Psoas muscle (tissue), 7 donors: ENCODE measurements at regions not wholly inside any gene's neighbourhood (a gene's known extent, or its start where the extent isn't known, plus 50 kb on each side); places are given as distances from the start of the nearest gene placed in this dataset.

Experiments used
- ATAC-seq, 4 donors: fragments of 200-7000 bp; cut with Tn5 transposase; one replicate each; pipeline ENCODE4 v1.9.1; 2020; ENCODE audit warnings: moderate library complexity in 3 of 4, mild to moderate bottlenecking in 2 of 4
- DNase-seq, 2 donors: peaks; one replicate each; pipeline ENCODE4 v3.0.0-alpha.2; 2020
- H3K27ac ChIP-seq: fragments of 200-600 bp; one replicate; pipeline ENCODE4 v1.8.0; 2022
- H3K27me3 ChIP-seq, 3 donors: fragments of 200-600 bp in 1 of 3; one replicate each; pipeline versions ENCODE4 v1.6.1 to v1.8.0; 2013 to 2022; ENCODE audit warnings: low read length in 2 of 3, mild to moderate bottlenecking in 2 of 3, moderate library complexity in 1 of 3; ENCODE audit not compliant: insufficient read depth in 3 of 3
- H3K36me3 ChIP-seq, 2 donors: fragments of 200-600 bp in 1 of 2; one replicate each; pipeline versions ENCODE4 v1.6.1 to v1.8.0; 2013 to 2022; ENCODE audit warnings: low read depth in 1 of 2, mild to moderate bottlenecking in 1 of 2, moderate library complexity in 1 of 2; ENCODE audit not compliant: insufficient read depth in 1 of 2
- H3K4me1 ChIP-seq: fragments of 200-600 bp; one replicate; pipeline ENCODE4 v1.8.0; 2022
- H3K4me3 ChIP-seq: fragments of 200-600 bp; one replicate; pipeline ENCODE4 v1.8.0; 2022; ENCODE audit warnings: mild to moderate bottlenecking
- H3K9me3 ChIP-seq: fragments of 200-600 bp; one replicate; pipeline ENCODE4 v1.8.0; 2022
- WGBS, 3 donors: extraction: QIAGEN DNeasy Blood & Tissue Kit; methylation state at CpG; one replicate each; pipeline versions ENCODE4 v1.1.6 to v1.1.7; 2013; 5-methylcytosine and 5-hydroxymethylcytosine counted together
- intact Hi-C, 2 donors: fragments of 100-400 bp; cut with DNase I; formaldehyde crosslinking; loops; one replicate each; pipeline versions ENCODE4 v1.11.0 to v1.14.2; 2022
- TF ChIP-seq, protein P1 (sequence below): fragments of 200-600 bp; IDR thresholded peaks from one replicate; pipeline ENCODE4 v1.8.0; 2022; ENCODE audit warnings: antibody characterized with exemption
- donor health status: healthy with polysubstance abuse.
- donor health status: DM: no; HTN: no; CAD: no; lungs with moderate emphysema.
- donor health status: Bipolar disorder and iron deficiency.
- donor health status: healthy.
- donor health status: DM: yes; HTN: yes; CAD: no.
- donor health status: DM: no; HTN: no; CAD: no.
- donor health status: DM: yes; HTN: yes; CAD: no.

- 87 to 88% (median 87%) methylated on average over 3 of the region's 3 CpGs for WGBS, 3 donors
- peaks cover 6% of the 10 kb centered on the region for H3K4me1 ChIP-seq
- H3K4me3 ChIP-seq = no peak overlapping the region
- TF ChIP-seq, protein P1, sequence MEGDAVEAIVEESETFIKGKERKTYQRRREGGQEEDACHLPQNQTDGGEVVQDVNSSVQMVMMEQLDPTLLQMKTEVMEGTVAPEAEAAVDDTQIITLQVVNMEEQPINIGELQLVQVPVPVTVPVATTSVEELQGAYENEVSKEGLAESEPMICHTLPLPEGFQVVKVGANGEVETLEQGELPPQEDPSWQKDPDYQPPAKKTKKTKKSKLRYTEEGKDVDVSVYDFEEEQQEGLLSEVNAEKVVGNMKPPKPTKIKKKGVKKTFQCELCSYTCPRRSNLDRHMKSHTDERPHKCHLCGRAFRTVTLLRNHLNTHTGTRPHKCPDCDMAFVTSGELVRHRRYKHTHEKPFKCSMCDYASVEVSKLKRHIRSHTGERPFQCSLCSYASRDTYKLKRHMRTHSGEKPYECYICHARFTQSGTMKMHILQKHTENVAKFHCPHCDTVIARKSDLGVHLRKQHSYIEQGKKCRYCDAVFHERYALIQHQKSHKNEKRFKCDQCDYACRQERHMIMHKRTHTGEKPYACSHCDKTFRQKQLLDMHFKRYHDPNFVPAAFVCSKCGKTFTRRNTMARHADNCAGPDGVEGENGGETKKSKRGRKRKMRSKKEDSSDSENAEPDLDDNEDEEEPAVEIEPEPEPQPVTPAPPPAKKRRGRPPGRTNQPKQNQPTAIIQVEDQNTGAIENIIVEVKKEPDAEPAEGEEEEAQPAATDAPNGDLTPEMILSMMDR = no peak
- ATAC-seq = no peak
- no peak overlapping the region for H3K27ac ChIP-seq
- no peaks in the 10 kb centered on the region for H3K36me3 ChIP-seq
- intact Hi-C loops = no loop called here
- DNase-seq = no peak
- no peaks in the 10 kb centered on the region for H3K27me3 ChIP-seq
- no peaks in the 10 kb centered on the region for H3K9me3 ChIP-seq
Measured at GRCh38 chr6:134723081-134723871, 226.6 kb downstream of the ALDH8A1 start.

- intact Hi-C loops = no loop called here
- Histone ChIP-seq H3K4me3 (no peak overlapping the region), H3K27me3 (no peaks in the 10 kb centered on the region), H3K36me3 (no peaks in the 10 kb centered on the region), H3K27ac (no peak overlapping the region), H3K4me1 (peaks cover 6% of the 10 kb centered on the region), H3K9me3 (no peaks in the 10 kb centered on the region)
- TF ChIP-seq, protein P1 = no peak
- DNase-seq (no peak), ATAC-seq (no peak)
- WGBS, 3 donors = 77 to 80% (median 77%) methylated on average over 5 of the region's 5 CpGs
Measured at GRCh38 chr6:134722200-134722870, 227.6 kb downstream of the ALDH8A1 start.

- TF ChIP-seq, protein P1 = no peak
- H3K4me1 ChIP-seq = peaks cover 6% of the 10 kb centered on the region
- intact Hi-C loops = no loop called here
Measured at GRCh38 chr6:134721060-134721405, 228.9 kb downstream of the ALDH8A1 start.

DNA sequence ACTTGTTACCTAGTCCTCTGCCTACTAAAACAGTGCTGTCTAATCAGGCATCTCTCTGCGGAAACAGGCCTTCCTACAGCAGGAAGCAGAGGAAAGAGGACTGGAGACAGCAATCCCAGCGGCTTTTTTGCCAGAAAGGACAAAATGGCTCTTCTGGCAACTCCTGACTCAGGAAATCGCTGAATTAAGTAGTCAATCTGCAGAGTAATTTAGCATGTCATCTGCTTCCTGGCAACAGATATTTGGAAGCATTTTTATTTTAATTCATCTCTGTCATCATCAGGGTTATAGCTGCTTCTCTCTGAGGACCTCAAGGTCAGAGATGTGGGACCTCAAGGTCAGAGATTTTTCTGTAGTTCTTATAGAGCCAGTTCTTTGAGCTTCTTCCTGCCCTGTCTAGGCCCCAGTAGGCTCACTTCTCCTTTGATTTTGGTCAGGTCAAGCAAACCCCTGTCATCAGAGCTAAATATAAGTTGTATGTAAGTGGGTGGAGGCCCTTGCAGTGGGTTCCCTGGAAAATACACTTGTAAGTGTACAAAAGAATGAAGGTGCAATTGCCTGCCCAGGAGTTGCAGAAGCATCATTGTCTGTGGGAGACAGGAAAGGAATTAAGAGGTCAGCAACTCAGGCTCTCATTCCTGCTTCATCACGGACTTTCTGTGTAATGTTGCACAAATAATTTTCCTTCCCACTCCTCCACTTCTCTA is 229.4 kb downstream of the ALDH8A1 start:
- Histone ChIP-seq H3K27ac (peak overlapping the region; percentile 36), H3K4me1 (peaks cover 6% of the 10 kb centered on the region), H3K27me3 (no peaks in the 10 kb centered on the region), H3K9me3 (no peaks in the 10 kb centered on the region), H3K36me3 (no peaks in the 10 kb centered on the region), H3K4me3 (no peak overlapping the region)
- DNase-seq (no peak), ATAC-seq (peak in 3 of 4 donors; percentile 27 to 58 (median 46))
- intact Hi-C loops = no loop called here
- WGBS, 3 donors = 23 to 44% (median 31%) methylated on average over 4 of the region's 4 CpGs
- TF ChIP-seq, protein P1 = no peak

More at GRCh38 chr6:134721060-134721405, 228.9 kb downstream of the ALDH8A1 start:
- WGBS, 3 donors = 53 to 64% (median 60%) methylated on average over 2 of the region's 2 CpGs
- ATAC-seq = no peak
- Histone ChIP-seq H3K27me3 (no peaks in the 10 kb centered on the region), H3K27ac (peak overlapping the region; percentile 36), H3K4me3 (no peak overlapping the region), H3K9me3 (no peaks in the 10 kb centered on the region), H3K36me3 (no peaks in the 10 kb centered on the region)
- no peak for DNase-seq
